ENCODE measurements at regions not wholly inside any gene's neighbourhood (a gene's known extent, or its start where the extent isn't known, plus 50 kb on each side); places are given as distances from the start of the nearest gene placed in this dataset.

GRCh38 chr5:18495157-18495556 lies 860.9 kb downstream of the TAF11L14 start:
- intact Hi-C loops (cut with micrococcal nuclease), result no loop called here
- H3K36me3 Mint-ChIP-seq, result no peaks in the 10 kb centered on the region
- Histone ChIP-seq H3K36me3 (replicated peaks in 1 of 2; ENCODE audit: control insufficient read depth in 1 of 2, insufficient read depth in 2 of 2, low read length in 2 of 2) (no peaks in the 10 kb centered on the region), H3K9ac (ENCODE audit: insufficient read depth, low read length, poor library complexity, severe bottlenecking) (no peak overlapping the region), H4K20me1 (ENCODE audit: insufficient read depth, low read length) (no peaks in the 10 kb centered on the region), H3K79me2 (ENCODE audit: insufficient read depth, low read length) (no peaks in the 10 kb centered on the region), H2AFZ (ENCODE audit: insufficient read depth, low read depth, low read length, poor library complexity, severe bottlenecking) (no peak overlapping the region), H3K27ac (ENCODE audit: low read depth in 1 of 2, low read length in 2 of 2) (no peak overlapping the region), H3K4me1 (ENCODE audit: control insufficient read depth in 1 of 2, insufficient read depth in 2 of 2, low read length in 2 of 2) (no peaks in the 10 kb centered on the region), H3K4me2 (replicated peaks; ENCODE audit: extremely low read depth, low read length, poor library complexity, severe bottlenecking) (no peak overlapping the region), H3K27me3 (ENCODE audit: control insufficient read depth in 2 of 2, insufficient read depth in 2 of 2, low read length in 2 of 2) (no peaks in the 10 kb centered on the region), H3K9me3 (replicated peaks in 1 of 2; ENCODE audit: control insufficient read depth in 1 of 2, insufficient read depth in 1 of 2, low read length in 2 of 2) (peaks cover 6 to 11% of the 10 kb centered on the region in 2 donors), H3K4me3 (replicated peaks in 1 of 3; ENCODE audit: low read depth in 2 of 3, low read length in 3 of 3) (no peak overlapping the region)
- H3K4me1 Mint-ChIP-seq, result no peaks in the 10 kb centered on the region
- no peak for TF ChIP-seq CTCF (IDR thresholded peaks at IDR 0.05)
- DNase-seq, result no peak
- no CpG with 5 or more reads among the region's 1 CpG for WGBS (ENCODE audit: insufficient coverage)
- peaks cover 0 to 10% (median 3%) of the 10 kb centered on the region in 7 donors for H3K9me3 Mint-ChIP-seq
- H3K4me3 Mint-ChIP-seq, result no peak overlapping the region
- no peak overlapping the region for H3K27ac Mint-ChIP-seq
- peaks cover 0 to 1% (median 0%) of the 10 kb centered on the region in 3 donors for H3K27me3 Mint-ChIP-seq (ENCODE audit: low read depth in 3 of 3)

DNA sequence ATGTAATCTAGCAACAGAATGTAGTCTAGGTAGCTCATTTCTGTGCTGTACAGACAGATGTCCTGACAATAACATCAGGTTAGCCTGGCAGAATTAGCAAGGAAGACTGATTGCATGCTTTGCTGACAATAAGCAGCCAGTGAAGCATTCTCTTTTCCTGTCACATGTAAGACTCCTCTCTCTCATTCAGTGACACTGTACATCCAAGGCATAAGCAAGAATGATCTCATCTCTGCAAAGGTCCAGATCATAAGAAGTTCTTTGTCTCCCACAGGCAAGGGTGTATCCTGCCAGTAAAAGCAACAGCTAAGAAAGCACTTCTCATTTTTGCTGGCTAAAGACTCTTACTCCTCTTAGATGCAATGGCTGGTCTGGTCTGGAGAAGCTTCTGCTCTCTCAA lies 861.8 kb downstream of the TAF11L14 start:
- Histone ChIP-seq H3K27me3 (ENCODE audit: control insufficient read depth in 2 of 2, insufficient read depth in 2 of 2, low read length in 2 of 2) (no peaks in the 10 kb centered on the region), H3K36me3 (replicated peaks in 1 of 2; ENCODE audit: control insufficient read depth in 1 of 2, insufficient read depth in 2 of 2, low read length in 2 of 2) (no peaks in the 10 kb centered on the region), H3K4me1 (ENCODE audit: control insufficient read depth in 1 of 2, insufficient read depth in 2 of 2, low read length in 2 of 2) (no peaks in the 10 kb centered on the region), H3K27ac (ENCODE audit: low read depth in 1 of 2, low read length in 2 of 2) (no peak overlapping the region), H3K79me2 (ENCODE audit: insufficient read depth, low read length) (no peaks in the 10 kb centered on the region), H2AFZ (ENCODE audit: insufficient read depth, low read depth, low read length, poor library complexity, severe bottlenecking) (no peak overlapping the region), H3K4me2 (replicated peaks; ENCODE audit: extremely low read depth, low read length, poor library complexity, severe bottlenecking) (no peak overlapping the region), H4K20me1 (ENCODE audit: insufficient read depth, low read length) (no peaks in the 10 kb centered on the region), H3K4me3 (replicated peaks in 1 of 3; ENCODE audit: low read depth in 2 of 3, low read length in 3 of 3) (no peak overlapping the region), H3K9me3 (replicated peaks in 1 of 2; ENCODE audit: control insufficient read depth in 1 of 2, insufficient read depth in 1 of 2, low read length in 2 of 2) (peaks cover 3 to 11% of the 10 kb centered on the region in 2 donors), H3K9ac (ENCODE audit: insufficient read depth, low read length, poor library complexity, severe bottlenecking) (no peak overlapping the region)
- intact Hi-C loops (cut with micrococcal nuclease), result no loop called here
- H3K36me3 Mint-ChIP-seq, result no peaks in the 10 kb centered on the region
- H3K27me3 Mint-ChIP-seq (ENCODE audit: low read depth in 3 of 3), result no peaks in the 10 kb centered on the region
- no peaks in the 10 kb centered on the region for H3K4me1 Mint-ChIP-seq
- H3K4me3 Mint-ChIP-seq, result no peak overlapping the region
- H3K27ac Mint-ChIP-seq, result no peak overlapping the region
- no peak for DNase-seq
- no peak for TF ChIP-seq CTCF (IDR thresholded peaks at IDR 0.05)
- H3K9me3 Mint-ChIP-seq, result peaks cover 0 to 10% (median 3%) of the 10 kb centered on the region in 7 donors

Measured in CD14-positive monocyte (primary cell).